ENCODE measurements at regions not wholly inside any gene's neighbourhood (a gene's known extent, or its start where the extent isn't known, plus 50 kb on each side); places are given as distances from the start of the nearest gene placed in this dataset.
"Not testable (repeated sequence)": the region's sequence is repeated elsewhere in the genome, so short reads cannot be mapped to it uniquely, and the experiment has no call there.

DNA sequence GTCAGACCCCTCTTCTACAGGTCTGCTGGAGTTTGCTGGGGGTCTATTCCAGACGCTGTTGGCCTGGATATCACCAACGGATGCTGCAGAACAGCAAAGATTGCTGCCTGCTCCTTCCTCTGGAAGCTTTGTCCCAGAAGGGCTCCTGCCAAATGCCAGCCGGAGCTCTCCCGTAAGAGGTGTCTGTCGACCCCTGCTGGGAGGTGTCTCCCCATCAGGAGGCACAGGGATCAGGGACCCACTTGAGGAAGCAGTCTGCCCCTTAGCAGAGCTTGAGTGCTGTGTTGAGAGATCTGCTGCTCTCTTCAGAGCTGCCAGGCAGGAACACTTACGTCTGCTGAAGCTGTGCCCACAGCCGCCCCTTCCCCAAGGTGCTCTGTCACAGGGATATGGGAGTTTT, 122.1 kb upstream of the TNP1 start:
- TF ChIP-seq, protein P1, sequence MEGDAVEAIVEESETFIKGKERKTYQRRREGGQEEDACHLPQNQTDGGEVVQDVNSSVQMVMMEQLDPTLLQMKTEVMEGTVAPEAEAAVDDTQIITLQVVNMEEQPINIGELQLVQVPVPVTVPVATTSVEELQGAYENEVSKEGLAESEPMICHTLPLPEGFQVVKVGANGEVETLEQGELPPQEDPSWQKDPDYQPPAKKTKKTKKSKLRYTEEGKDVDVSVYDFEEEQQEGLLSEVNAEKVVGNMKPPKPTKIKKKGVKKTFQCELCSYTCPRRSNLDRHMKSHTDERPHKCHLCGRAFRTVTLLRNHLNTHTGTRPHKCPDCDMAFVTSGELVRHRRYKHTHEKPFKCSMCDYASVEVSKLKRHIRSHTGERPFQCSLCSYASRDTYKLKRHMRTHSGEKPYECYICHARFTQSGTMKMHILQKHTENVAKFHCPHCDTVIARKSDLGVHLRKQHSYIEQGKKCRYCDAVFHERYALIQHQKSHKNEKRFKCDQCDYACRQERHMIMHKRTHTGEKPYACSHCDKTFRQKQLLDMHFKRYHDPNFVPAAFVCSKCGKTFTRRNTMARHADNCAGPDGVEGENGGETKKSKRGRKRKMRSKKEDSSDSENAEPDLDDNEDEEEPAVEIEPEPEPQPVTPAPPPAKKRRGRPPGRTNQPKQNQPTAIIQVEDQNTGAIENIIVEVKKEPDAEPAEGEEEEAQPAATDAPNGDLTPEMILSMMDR (IDR thresholded peaks at IDR 0.05): not testable (repeated sequence)
- not testable (repeated sequence) for TF ChIP-seq POLR2A (IDR thresholded peaks at IDR 0.05)
